ENCODE measurements at regions not wholly inside any gene's neighbourhood (a gene's known extent, or its start where the extent isn't known, plus 50 kb on each side); places are given as distances from the start of the nearest gene placed in this dataset.

GRCh38 chr15:81783076-81783475 is 262.7 kb downstream of the MEX3B start:
- 2% methylated on average over 5 of the region's 5 CpGs for WGBS (ENCODE audit: missing lambda C conversion rate)
- ChIA-PET POLR2A (no interaction called here), CTCF (no interaction called here)
- H3K4me2 ChIP-seq = no peak overlapping the region
- DNase-seq (ENCODE audit: low read depth in 1 of 2, low spot score in 1 of 2) (no peak), ATAC-seq (no peak), FAIRE-seq (no peak)
- no peak overlapping the region for H3K4me3 ChIP-seq
- no peaks in the 10 kb centered on the region for H3K9me3 ChIP-seq
- no peak for TF ChIP-seq JUN (IDR thresholded peaks at IDR 0.05)
- TF ChIP-seq ATOH8 (CRISPR knock-in tag; IDR thresholded peaks at IDR 0.05; ENCODE audit: low read depth) = no peak
- TF ChIP-seq HDAC2 (IDR thresholded peaks at IDR 0.05) = no peak
- TF ChIP-seq BHLHE40 (IDR thresholded peaks at IDR 0.05; ENCODE audit: low read depth, low read length) = no peak
- no peak for TF ChIP-seq MAFK (IDR thresholded peaks at IDR 0.05; ENCODE audit: partially characterized antibody)
- no peak for TF ChIP-seq NPAS2 (CRISPR knock-in tag; IDR thresholded peaks at IDR 0.05; ENCODE audit: borderline replicate concordance)
- no peak for TF ChIP-seq BCL3 (IDR thresholded peaks at IDR 0.05)
- no peak for TF ChIP-seq ZFP36 (IDR thresholded peaks at IDR 0.05; ENCODE audit: borderline replicate concordance, partially characterized antibody)
- no peak for TF ChIP-seq EP300 (IDR thresholded peaks at IDR 0.05)
- TF ChIP-seq CTCF (IDR thresholded peaks at IDR 0.05) = no peak
- TF ChIP-seq PHF8 (IDR thresholded peaks at IDR 0.05; ENCODE audit: borderline replicate concordance, low read depth) = no peak
- no peak for TF ChIP-seq EHMT2 (IDR thresholded peaks at IDR 0.05; ENCODE audit: low read depth)
- TF ChIP-seq TFCP2L1 (CRISPR knock-in tag; IDR thresholded peaks at IDR 0.05) = no peak
- no peak for TF ChIP-seq GATA3 (IDR thresholded peaks at IDR 0.05; ENCODE audit: borderline replicate concordance)
- no peak for TF ChIP-seq CHD2 (IDR thresholded peaks at IDR 0.05; ENCODE audit: low read length, partially characterized antibody)
- TF ChIP-seq RFX5 (IDR thresholded peaks at IDR 0.05) = no peak
- no peak for TF ChIP-seq RAD21 (conservative IDR thresholded peaks at IDR 0.05 in 1 of 2, IDR thresholded peaks at IDR 0.05 in 1 of 2)
- no peak overlapping the region for H3K27ac ChIP-seq
- no peaks in the 10 kb centered on the region for H3K4me1 ChIP-seq

GRCh38 chr15:81781395-81781794 is 264.4 kb downstream of the MEX3B start:
- CTCF ChIA-PET = no interaction called here
- TF ChIP-seq MAFK (IDR thresholded peaks at IDR 0.05; ENCODE audit: partially characterized antibody) (peak; percentile 83), REST (IDR thresholded peaks at IDR 0.05) (no peak)
- POLR2A ChIA-PET = no interaction called here

More at GRCh38 chr15:81781395-81781794, 264.4 kb downstream of the MEX3B start:
- WGBS (ENCODE audit: missing lambda C conversion rate) = 6% methylated on average over 2 of the region's 2 CpGs
- no peak for ATAC-seq
- Histone ChIP-seq H3K4me3 (no peak overlapping the region), H3K27ac (no peak overlapping the region), H3K9me3 (no peaks in the 10 kb centered on the region), H3K4me1 (no peaks in the 10 kb centered on the region), H3K4me2 (no peak overlapping the region)
- DNase-seq (ENCODE audit: low read depth in 1 of 2, low spot score in 1 of 2) = no peak
- FAIRE-seq = no peak

Data from A549 (cell line).